ENCODE measurements at regions not wholly inside any gene's neighbourhood (a gene's known extent, or its start where the extent isn't known, plus 50 kb on each side); places are given as distances from the start of the nearest gene placed in this dataset.

GRCh38 chr2:39514825-39515224 is 77.7 kb upstream of the MAP4K3 start:
- TF ChIP-seq CTCF (conservative IDR thresholded peaks at IDR 0.05), result no peak
- H3K36me3 Mint-ChIP-seq, result peaks cover under 1% of the 10 kb centered on the region
- peaks cover 48% of the 10 kb centered on the region for H3K4me1 Mint-ChIP-seq (ENCODE audit: unreplicated experiment)
- H3K9me3 Mint-ChIP-seq, result no peaks in the 10 kb centered on the region
- H3K27ac Mint-ChIP-seq, result no peak overlapping the region
- H3K27me3 Mint-ChIP-seq, result no peaks in the 10 kb centered on the region
- no peak for DNase-seq (ENCODE audit: extremely low spot score, unreplicated experiment)
- no peak overlapping the region for H3K4me3 Mint-ChIP-seq

- Mint-ChIP-seq H3K27ac (no peak overlapping the region), H3K36me3 (no peaks in the 10 kb centered on the region)
These were observed 78.3 kb upstream of the MAP4K3 start for GRCh38 chr2:39515273-39515896.

GRCh38 chr2:39515897-39516346 is 78.8 kb upstream of the MAP4K3 start:
- no peak overlapping the region for H3K4me3 Mint-ChIP-seq
- no peak for TF ChIP-seq CTCF (conservative IDR thresholded peaks at IDR 0.05)
- H3K27me3 Mint-ChIP-seq, result no peaks in the 10 kb centered on the region
- H3K27ac Mint-ChIP-seq, result no peak overlapping the region
- no peaks in the 10 kb centered on the region for H3K9me3 Mint-ChIP-seq
- H3K36me3 Mint-ChIP-seq, result no peaks in the 10 kb centered on the region
- peaks cover 45% of the 10 kb centered on the region for H3K4me1 Mint-ChIP-seq (ENCODE audit: unreplicated experiment)
- DNase-seq (ENCODE audit: extremely low spot score, unreplicated experiment), result no peak

More at GRCh38 chr2:39515273-39515896, 78.3 kb upstream of the MAP4K3 start:
- Mint-ChIP-seq H3K9me3 (no peaks in the 10 kb centered on the region), H3K4me1 (ENCODE audit: unreplicated experiment) (peaks cover 45% of the 10 kb centered on the region), H3K4me3 (no peak overlapping the region), H3K27me3 (no peaks in the 10 kb centered on the region)
- DNase-seq (ENCODE audit: extremely low spot score, unreplicated experiment), result no peak
- no peak for TF ChIP-seq CTCF (conservative IDR thresholded peaks at IDR 0.05)

- no peak for TF ChIP-seq CTCF (conservative IDR thresholded peaks at IDR 0.05)
- no peak for DNase-seq (ENCODE audit: extremely low spot score, unreplicated experiment)
These were observed 79.4 kb upstream of the MAP4K3 start for GRCh38 chr2:39516347-39517101.

GRCh38 chr2:39517102-39517436 is 80.0 kb upstream of the MAP4K3 start:
- H3K36me3 Mint-ChIP-seq, result no peaks in the 10 kb centered on the region
- H3K27ac Mint-ChIP-seq, result no peak overlapping the region
- no peak for DNase-seq (ENCODE audit: extremely low spot score, unreplicated experiment)
- H3K27me3 Mint-ChIP-seq, result no peaks in the 10 kb centered on the region
- H3K9me3 Mint-ChIP-seq, result no peaks in the 10 kb centered on the region
- H3K4me3 Mint-ChIP-seq, result no peak overlapping the region
- peaks cover 40% of the 10 kb centered on the region for H3K4me1 Mint-ChIP-seq (ENCODE audit: unreplicated experiment)
- TF ChIP-seq CTCF (conservative IDR thresholded peaks at IDR 0.05), result no peak

More at GRCh38 chr2:39516347-39517101, 79.4 kb upstream of the MAP4K3 start:
- no peaks in the 10 kb centered on the region for H3K36me3 Mint-ChIP-seq
- no peak overlapping the region for H3K4me3 Mint-ChIP-seq
- H3K9me3 Mint-ChIP-seq, result no peaks in the 10 kb centered on the region
- H3K27me3 Mint-ChIP-seq, result no peaks in the 10 kb centered on the region
- H3K27ac Mint-ChIP-seq, result no peak overlapping the region
- peaks cover 45% of the 10 kb centered on the region for H3K4me1 Mint-ChIP-seq (ENCODE audit: unreplicated experiment)
